Stimulated activated CD8-positive, alpha-beta memory T cell treated with anti-CD3 and anti-CD28 coated beads, Interleukin-4, amount 100 ng/mL, for 48 hours (primary cell): ENCODE measurements at regions not wholly inside any gene's neighbourhood (a gene's known extent, or its start where the extent isn't known, plus 50 kb on each side); places are given as distances from the start of the nearest gene placed in this dataset.

Source experiments
- DNase-seq: peaks from one replicate; pipeline ENCODE4 v3.0.0-alpha.2; 2020

DNA sequence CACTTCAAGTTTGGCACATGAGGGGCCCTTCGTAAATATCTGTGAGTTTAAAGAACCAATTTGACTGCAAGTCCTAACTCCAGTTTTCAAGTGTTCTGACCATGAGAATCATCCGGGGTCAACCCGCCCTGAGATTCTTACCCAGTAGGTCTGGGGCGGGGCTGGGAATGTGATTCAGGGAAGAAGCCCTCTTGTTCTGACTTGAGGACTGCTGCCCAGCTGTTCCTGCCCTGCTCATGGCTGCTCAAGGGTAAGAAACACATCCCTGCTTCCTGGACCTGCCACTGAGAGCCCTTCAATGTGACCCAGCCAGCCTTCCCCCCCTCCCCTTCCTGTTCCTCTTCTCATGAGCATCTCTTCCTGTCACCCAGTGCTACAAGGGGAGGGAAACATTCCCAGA lies 92.7 kb upstream of the PGRMC2 start:
- DNase-seq: no peak

DNA sequence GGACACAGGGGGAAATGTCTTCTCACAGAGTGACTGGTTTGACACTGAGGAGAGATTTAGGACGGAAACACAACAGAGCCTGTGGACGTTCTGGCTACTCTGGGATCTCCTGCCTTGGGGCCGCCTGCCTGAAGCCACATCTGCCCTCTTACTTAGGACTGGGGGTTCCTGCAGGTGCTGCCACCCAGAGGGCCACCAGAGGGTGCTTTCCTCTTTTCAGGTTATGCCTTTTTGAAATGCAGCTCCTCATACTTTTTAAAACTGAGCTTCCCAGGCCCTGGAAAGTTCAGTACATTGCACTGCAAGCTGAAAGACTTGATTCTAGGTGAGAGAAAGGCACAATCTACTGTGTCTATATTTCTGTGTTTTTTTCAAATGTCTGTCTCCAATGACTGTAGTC lies 92.2 kb upstream of the PGRMC2 start:
- peak; percentile 28 for DNase-seq

DNA sequence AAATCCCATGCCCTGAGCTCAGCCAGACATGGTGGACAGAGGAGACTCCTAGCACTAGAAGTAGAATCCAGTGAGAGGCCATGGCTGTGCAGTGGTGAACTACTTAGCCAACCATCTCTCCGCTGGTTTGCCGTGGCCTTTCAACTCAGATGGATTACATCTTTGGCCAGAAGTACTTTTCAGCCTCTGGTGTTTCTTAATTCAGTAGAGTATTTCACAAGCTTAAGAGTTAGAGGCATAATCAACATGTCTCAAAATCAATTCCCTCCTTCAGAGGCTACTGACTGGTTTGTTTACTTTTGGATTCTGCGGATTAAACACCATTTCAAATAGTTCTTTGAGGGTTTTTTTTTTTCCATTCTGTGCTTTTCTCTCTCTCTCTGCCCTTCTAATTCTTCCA lies 91.1 kb upstream of the PGRMC2 start:
- no peak for DNase-seq

DNA sequence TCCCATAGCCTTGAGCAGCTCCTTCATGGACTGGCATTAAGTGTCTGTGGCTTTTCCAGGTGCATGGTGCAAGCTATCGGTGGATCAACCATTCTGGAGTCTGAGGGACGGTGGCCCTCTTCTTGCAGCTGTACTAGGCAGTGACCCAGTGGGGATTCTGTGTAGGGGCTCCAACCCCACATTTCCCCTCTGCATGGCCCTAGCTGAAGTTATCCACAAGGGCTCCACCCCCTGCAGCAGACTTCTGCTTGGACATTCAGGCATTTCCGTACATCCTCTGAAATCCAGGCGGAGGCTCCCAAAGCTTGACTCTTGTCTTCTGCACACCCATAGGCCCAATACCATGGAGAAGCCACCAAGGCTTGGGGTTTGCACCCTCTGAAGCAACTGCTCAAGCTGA lies 89.3 kb upstream of the PGRMC2 start:
- no peak for DNase-seq

DNA sequence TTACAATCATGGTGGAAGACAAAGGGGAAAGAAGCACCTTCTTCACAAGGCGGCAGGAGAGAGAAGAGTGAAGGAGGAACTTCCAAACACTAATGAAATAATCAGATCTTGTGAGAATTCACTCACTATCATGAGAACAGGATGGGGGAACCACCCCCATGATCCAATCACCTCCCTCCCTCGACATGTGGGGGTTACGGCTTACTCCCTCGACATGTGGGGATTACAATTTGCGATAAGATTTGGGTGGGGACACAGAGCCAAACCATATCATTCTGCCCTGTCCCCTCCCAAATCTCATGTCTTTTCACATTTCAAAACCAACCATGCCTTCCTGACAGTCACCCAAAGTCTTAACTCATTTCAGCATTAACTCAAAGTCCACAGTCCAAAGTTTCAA lies 88.7 kb upstream of the PGRMC2 start:
- DNase-seq: no peak

DNA sequence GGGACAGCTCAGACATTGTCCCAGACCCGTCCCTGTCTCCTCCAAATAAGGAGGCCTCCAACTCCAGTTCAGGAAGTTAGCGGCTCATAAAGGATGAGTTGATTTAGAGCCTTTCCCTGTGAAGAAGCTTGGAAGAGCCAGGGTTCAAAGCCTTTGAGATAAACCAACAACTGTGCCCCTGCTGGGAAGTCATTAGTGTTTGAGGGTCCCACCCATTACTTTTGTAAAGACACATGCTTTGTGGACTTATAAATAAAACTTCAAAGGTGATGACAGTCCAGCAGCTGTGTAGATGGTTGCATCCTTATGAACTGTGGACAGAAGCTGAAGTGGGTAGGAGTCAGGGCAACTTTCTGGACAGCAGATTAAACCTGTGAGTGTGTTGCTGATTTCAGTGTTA lies 86.0 kb upstream of the PGRMC2 start:
- no peak for DNase-seq

DNA sequence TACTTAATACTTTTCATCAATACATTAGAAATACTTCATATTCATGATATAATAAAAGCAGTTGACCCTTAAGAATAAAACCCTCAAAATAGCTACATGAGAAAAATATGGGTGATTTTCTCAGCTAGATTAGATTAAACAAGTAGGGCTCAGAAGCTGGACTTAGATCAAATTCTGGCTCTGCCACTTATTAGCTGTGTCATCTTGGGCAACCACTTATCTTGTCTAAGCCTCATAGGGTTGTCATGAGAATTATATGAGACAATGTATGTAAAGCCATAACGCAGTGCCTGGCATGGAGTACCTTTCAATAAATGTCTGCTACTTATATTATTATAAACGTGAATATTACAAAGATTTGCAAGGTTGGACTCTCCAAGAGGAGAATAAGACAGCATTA lies 84.3 kb upstream of the PGRMC2 start:
- DNase-seq: no peak

DNA sequence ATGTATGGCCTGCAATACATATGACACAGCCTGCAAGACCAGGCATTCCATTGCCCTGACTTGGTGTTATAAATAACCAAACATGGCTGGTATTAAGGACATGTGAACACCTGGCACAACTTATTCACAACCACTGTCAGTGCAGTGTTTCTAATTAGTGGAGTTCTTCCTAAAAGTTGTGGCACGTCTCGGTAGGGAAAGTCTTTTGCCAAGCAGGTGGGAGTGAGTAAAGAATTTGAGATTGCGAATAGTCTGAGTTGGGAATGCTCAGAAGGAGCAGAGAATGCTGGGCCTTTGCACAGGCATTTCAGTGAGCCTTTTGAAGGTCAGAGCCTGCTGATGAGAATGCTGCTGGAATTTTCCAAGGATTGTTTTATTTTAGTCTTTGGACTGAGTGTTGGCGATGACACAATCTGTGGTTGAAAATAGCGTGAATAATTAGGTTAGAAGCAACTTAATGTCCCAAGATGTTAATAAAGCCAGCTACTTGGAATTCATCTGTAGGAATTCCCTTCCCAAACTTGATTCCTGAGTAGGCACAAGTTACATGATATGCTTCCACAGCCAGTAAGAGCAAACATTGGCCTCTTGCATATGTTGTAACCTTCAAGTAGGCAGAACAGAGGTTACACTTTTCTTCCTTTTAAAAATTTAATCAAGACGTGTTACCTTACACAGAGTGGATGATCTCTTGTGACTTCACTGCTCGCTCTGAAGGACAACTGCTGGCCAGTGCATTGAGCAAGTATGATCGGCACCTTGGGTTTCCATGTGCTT lies 83.6 kb upstream of the PGRMC2 start:
- DNase-seq: no peak

DNA sequence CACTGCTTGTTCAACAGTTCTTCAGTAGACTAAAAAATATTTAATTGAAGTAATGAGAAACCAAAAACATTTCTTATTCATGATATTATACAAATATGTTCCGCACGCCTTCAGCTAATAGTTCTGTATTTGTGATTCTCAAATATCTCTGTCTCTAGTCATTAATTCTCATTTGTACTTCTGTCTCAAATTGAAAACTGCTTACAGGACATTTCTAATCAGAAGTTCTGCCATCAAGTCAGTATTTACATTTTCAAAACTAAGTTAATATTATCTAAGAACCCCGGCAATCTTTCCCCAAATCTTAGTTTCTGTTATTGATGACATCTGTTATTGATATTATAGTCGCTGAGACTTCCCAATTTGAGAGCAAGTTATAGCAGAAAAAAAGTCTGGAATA lies 78.6 kb upstream of the PGRMC2 start:
- DNase-seq: no peak

DNA sequence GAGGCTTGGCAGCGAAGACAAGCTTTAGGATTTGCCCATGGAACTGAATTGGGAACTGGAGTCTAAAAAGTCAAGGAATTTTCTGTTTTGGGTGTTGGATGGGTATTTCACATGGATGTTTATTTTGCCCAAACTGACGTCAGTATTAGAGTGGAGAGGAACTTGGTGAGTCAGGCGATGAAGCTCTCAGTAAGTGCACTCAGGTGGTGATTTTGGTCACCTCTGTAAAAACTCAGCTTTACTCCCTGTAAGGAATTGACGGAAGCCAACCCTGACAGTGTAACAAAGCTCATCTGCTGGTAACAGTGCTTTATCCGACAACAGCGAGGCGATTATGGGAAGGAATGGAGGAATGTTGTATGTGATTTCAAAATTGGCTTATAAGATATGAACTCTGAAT lies 77.0 kb upstream of the PGRMC2 start:
- no peak for DNase-seq

DNA sequence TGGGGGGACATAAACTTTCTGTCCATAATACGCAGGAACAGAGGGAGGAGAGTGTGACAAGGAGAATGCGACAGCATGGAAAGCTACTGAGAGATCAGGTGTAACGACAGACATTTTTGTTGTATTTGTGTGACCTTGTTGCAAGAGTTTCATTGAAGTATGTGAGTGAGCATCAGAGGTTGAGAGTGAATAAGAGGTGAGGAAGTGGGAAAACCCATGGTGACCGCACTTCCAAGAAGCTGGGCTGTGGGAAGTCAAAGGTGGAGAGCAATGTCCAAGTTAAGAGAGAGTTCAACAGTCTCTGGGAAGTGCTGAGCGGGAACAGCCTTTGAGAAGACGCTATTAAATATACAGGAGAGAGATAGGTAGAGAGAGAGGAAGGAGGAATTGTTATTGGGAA lies 76.4 kb upstream of the PGRMC2 start:
- no peak for DNase-seq

DNA sequence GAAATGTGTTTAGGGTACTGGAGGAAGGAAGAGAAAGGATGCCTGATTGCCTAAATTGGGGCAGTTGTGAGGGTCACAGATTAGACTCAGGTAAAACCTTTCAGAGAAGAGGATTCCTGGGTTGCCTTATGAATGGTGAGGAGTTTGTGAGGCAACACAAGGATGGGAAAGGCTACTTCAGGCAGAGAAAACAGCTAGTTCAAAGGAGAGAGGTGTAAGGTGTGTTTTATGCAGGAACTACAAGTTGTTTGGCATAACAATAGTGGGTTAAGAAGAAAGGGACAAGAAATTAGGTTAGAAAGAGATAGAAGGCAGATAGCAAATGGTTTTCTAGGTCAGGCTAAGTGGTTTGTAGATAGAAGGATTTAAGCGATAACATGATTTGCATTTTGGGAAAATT lies 75.1 kb upstream of the PGRMC2 start:
- DNase-seq: no peak

DNA sequence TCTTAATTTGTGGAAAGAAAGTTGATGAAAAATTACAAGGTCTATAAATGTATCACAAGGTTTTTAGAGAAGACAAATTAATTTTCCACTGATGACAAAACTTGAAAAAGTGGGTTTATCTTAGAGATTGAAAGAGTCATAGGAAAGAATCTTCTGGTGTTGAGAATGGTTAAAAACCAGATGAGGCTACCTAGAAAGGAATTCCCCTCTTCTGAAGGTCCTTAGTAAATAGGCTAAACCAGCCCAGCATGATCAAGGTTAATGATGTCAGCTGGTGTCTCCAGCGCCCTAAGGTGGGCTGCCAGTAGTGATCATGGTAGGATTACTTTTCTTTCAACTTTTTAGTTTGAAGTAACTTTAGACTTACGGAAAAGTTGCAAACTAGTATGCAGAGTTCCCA lies 71.8 kb upstream of the PGRMC2 start:
- no peak for DNase-seq

DNA sequence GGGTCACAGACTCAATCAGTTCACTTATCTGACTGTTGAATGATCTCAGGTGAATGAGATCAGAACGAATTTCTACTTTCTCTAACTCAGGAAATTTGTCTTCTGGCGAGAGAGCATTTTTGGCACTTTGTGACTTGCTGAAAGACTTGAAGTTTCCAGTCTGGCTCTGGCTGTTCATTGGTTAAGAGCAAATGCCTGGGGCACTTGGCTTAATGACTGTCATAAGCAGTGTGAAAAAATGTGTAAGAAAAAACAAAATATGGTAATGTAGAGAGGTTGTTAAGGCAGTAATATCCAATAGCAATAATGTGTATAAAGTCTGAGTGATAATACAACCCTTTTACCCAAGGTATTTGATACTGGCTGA lies 71.3 kb upstream of the PGRMC2 start:
- DNase-seq: no peak

DNA sequence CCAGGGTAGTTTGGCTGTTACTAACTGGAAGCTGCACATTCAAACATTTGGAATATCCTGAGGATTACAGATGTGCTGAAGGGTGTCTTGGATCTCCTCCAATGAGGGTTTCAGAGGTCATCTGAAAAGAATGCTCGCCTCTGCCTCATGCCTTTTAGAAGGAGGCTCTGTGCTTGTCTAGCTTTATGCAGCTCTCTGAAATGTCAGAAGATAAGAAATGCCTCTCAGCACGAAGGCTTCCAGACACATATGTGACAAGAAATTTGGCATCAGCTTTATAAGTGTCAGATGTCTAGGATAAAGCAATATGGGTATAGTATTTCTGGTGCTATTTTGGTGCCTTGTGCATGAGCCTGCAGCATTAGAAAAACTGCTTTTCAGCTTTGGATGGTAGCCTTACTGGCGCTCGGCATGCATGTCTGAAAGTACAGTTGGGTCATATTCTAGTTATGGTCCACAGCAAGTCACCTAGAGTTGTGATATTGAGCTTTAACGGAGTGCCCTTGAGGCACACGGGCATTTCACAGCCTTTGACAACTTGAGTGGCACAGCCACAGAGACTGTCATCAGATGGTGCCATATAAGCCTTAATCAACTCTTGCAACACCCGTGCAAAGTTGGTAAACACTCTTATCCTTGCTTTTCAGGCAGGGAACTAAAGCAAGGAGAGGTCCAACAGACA lies 70.8 kb upstream of the PGRMC2 start:
- DNase-seq: no peak

DNA sequence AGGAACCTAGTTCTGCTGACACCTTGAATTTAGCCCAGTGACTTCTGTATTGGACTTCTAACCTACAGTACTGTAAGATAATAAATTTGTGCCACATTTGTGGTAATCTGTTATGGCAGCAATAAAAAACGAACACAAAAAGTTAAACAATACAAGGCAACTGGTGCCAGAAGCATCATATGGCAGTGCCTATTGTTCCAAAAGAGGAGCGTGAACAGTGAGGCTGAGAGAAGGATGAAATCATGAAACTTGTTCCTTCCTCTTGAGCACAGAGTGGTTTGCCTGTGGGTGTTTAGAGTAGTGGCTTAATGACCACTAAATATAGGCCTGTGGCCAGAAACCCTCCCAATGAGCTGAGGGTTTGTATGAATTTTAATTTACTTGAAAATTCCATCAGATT lies 69.7 kb upstream of the PGRMC2 start:
- DNase-seq: no peak

DNA sequence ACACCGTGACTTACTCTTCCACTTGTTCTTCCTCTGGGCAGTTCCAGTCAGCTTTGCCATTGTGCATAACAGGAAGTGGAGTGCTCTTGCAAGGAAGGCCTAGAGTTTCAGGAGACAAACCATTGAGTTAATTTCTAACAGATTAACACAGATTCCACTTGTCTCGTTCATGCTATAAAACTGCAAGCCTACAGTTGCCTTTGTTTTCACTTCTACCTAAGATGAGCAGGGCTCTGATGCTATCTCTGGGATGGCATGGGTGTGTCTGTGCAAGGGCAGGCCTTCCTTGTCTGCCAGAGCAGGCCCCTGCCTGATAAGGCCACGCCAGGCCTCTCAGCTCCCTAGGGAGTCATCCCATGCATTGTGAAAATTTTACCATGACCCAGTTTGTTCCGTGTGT lies 67.7 kb upstream of the PGRMC2 start:
- DNase-seq: no peak

DNA sequence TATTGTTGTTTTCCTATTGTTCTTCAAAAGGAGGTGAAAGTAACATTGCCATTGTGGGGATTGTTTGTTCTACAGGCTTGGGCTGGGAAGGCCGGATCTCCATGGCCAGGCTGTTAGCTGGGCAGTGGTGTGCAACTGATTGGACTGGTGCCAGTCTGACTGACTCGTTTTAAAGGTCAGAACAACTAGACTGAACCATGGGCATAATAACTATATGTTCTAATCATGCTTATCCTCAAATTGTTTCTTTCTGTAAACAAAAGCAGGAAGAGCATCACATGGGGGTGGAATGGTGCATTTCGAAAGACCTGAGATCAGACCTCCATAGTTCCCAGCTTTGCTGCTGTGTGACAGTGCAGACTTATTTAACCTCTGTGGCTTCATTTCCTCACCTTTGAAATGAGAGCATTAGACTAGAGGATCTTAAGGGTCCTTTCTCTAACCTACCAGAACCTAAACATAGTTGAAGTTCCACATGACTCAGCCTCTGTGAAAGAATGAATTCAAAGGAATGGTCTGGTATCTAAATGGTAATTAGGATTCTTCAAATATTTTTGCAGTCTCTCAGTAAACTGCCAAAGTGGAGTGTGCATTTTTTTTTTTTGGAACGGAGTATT lies 66.7 kb upstream of the PGRMC2 start:
- DNase-seq: no peak

DNA sequence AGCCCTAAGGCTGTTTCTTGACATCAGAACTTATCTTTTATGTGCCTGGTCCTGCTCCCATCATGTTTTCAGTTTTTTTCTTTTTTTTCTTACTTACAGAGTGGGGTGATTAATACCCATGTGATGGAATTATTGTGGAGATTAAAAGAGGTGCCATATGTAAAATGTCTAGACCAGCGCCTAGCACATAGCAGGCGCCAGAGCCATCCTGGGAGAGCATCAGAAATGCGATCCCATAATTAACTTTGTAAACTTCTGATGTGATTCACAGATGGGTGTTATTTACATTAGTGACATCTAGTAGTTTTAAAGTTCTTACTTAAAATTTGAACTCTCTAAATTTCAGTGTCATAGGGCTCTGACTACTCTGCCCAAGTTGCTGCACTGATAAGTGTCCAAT lies 66.2 kb upstream of the PGRMC2 start:
- DNase-seq: no peak

DNA sequence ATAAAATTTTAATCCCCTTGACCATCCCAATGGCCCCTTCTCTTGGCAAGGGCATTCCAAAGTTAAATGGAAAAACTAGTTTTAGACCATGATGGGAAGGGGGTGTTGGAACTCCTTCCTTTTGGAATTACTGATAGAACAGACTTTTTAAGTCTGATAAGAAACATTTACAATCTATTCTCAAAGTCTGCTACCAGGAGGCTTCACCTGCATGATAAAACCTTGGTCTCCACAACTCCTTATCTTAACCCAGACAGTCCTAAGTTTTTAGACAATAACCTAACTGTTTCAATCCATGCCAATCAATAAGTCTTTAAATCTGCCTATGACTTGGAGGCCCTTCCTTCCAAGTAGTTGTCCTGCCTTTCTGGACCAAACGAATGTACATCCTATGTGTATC lies 63.9 kb upstream of the PGRMC2 start:
- no peak for DNase-seq

DNA sequence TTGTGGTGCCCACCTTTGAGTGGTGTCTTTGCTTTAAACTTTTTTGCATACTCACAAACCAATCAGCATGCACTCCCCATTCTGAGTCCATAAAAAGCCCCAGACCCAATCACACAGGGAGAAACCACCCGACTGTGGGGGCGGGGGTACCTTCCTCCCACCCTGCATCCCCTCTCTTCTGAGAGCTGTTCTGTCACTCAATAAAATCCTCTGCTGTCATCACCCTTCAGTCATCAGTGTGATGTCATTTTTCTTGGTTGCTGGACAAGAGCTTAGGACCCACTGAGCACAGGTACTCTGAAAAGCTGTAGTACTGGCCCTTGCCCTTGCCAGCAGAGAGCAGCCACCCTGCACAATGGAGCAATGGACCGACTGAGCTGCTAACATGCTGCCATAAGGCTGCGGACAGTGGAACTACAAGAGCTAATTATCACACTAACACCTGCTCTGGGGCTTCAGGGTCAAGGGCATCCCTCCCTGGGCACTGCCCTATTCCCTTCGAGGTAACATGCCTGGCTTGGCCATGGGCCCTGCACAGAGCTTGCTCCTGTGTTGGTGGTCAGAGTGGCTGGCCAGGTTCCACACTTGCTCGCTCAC lies 62.9 kb upstream of the PGRMC2 start:
- DNase-seq: no peak

DNA sequence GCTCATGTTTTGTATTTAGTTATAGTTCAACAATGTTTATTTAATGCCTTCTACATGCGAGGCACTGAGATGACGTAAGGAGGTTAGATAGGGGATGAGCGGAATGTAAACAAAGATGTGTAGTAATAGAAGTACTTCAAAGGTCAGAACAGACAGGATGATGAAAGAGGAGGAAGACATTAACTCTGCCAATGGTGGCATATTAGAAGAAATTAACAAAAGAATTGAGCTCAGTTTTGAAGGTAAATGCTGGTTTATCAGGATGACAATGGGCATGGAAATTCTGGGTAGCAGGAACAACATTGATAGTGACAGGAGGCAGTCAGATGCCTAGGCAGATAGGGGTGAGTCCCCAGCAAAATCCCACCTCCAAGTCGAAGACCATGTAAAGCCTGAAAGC lies 62.3 kb upstream of the PGRMC2 start:
- no peak for DNase-seq

DNA sequence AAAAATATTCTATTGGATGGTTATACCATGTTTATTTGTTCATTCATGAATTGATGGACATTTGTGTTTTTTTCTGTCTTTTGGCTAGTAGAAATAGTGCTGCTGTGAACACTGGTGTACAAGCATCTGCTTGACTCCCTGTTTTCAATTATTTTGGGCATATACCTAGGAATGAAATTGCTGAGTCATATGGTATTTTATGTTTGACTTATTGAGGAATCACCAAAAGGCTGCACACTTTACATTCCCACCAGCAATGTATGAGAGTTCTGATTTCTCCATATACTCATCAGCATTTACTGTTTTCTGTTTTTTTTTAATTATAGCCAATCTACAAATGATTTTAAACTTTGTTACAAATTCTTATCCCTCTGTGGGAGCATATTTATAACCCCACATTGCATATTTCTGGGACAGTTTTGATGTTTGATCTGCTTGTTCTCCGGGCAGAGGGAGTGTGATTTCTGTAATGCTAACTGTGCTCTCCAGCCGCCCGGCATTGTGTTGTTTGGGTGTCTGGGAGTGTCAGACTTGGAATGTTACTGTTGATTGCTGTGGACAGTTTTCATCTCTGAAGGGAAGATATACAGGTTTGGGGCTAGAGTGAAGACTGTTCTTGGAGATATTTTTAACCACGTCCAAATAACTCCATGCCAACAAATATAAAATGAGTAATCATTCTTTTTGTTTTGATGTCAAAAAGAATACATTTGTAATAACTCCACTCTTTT lies 60.5 kb upstream of the PGRMC2 start:
- DNase-seq: no peak
